ENCODE measurements at regions not wholly inside any gene's neighbourhood (a gene's known extent, or its start where the extent isn't known, plus 50 kb on each side); places are given as distances from the start of the nearest gene placed in this dataset.

DNA sequence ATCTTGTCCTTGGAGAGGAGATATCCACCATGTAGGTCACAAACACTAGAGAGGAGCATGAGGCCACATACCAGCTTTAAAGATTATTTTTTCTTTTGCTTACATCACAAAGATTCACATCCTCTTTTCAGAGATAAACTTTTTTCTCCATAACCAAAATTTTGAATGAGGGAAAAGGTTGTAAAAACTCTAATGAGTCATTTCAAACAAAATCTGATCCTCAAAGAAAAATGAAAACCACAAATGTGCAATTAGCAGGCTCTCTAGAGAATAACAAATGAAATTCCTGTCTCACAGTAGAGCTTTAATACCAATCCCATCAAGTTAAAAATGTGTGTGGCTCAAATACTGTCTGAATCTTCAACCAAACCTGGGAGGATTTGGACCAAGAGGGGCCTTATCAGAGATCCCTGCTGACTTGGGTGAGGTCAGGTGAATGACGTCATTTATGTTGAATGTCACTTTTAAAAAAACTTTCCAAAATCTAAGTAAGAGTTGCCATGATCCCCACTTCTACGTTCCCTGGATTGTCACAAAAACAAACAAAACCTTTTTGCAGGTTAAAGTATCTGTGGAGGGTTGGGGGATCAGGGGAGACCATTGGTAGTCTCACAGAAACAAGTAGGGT lies 261.5 kb upstream of the NPSR1 start:
- TF ChIP-seq, protein P1, sequence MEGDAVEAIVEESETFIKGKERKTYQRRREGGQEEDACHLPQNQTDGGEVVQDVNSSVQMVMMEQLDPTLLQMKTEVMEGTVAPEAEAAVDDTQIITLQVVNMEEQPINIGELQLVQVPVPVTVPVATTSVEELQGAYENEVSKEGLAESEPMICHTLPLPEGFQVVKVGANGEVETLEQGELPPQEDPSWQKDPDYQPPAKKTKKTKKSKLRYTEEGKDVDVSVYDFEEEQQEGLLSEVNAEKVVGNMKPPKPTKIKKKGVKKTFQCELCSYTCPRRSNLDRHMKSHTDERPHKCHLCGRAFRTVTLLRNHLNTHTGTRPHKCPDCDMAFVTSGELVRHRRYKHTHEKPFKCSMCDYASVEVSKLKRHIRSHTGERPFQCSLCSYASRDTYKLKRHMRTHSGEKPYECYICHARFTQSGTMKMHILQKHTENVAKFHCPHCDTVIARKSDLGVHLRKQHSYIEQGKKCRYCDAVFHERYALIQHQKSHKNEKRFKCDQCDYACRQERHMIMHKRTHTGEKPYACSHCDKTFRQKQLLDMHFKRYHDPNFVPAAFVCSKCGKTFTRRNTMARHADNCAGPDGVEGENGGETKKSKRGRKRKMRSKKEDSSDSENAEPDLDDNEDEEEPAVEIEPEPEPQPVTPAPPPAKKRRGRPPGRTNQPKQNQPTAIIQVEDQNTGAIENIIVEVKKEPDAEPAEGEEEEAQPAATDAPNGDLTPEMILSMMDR (IDR thresholded peaks at IDR 0.05; ENCODE audit: insufficient read depth, low read depth, low read length): no peak
- TF ChIP-seq EZH2 (IDR thresholded peaks at IDR 0.05; ENCODE audit: insufficient read depth, low read length): no peak
